ENCODE measurements at regions not wholly inside any gene's neighbourhood (a gene's known extent, or its start where the extent isn't known, plus 50 kb on each side); places are given as distances from the start of the nearest gene placed in this dataset.

GRCh38 chr15:95442107-95442719 lies 888.3 kb upstream of the NR2F2 start:
- ATAC-seq, result no peak
- TF ChIP-seq ZNF565 (CRISPR knock-in tag; conservative IDR thresholded peaks at IDR 0.05; ENCODE audit: low read depth) (no peak), ZNF8 (CRISPR knock-in tag; IDR thresholded peaks at IDR 0.05) (no peak), ZC3H10 (CRISPR knock-in tag; IDR thresholded peaks at IDR 0.05) (no peak), ESRRG (CRISPR knock-in tag; IDR thresholded peaks at IDR 0.05) (no peak), SNAI2 (CRISPR knock-in tag; IDR thresholded peaks at IDR 0.05) (no peak), ISL1 (CRISPR knock-in tag; IDR thresholded peaks at IDR 0.05) (no peak), CSDC2 (CRISPR knock-in tag; IDR thresholded peaks at IDR 0.05) (no peak), TSHZ2 (CRISPR knock-in tag; IDR thresholded peaks at IDR 0.05) (no peak), ZNF70 (CRISPR knock-in tag; IDR thresholded peaks at IDR 0.05) (no peak), ZFP30 (CRISPR knock-in tag; IDR thresholded peaks at IDR 0.05) (no peak), POU6F1 (CRISPR knock-in tag; IDR thresholded peaks at IDR 0.05; ENCODE audit: borderline replicate concordance, low read depth) (no peak), ARNTL (CRISPR knock-in tag; IDR thresholded peaks at IDR 0.05; ENCODE audit: borderline replicate concordance, low read depth) (no peak)

- TF ChIP-seq ZNF8 (CRISPR knock-in tag; IDR thresholded peaks at IDR 0.05) (no peak), RARB (CRISPR knock-in tag; IDR thresholded peaks at IDR 0.05) (no peak), ISL1 (CRISPR knock-in tag; IDR thresholded peaks at IDR 0.05) (no peak), GLIS3 (CRISPR knock-in tag; IDR thresholded peaks at IDR 0.05) (no peak), TOX (CRISPR knock-in tag; IDR thresholded peaks at IDR 0.05; ENCODE audit: borderline replicate concordance) (no peak), SNAI2 (CRISPR knock-in tag; IDR thresholded peaks at IDR 0.05) (no peak), ZC3H10 (CRISPR knock-in tag; IDR thresholded peaks at IDR 0.05) (no peak), CSRNP3 (CRISPR knock-in tag; IDR thresholded peaks at IDR 0.05) (no peak), ZFP30 (CRISPR knock-in tag; IDR thresholded peaks at IDR 0.05) (no peak), ARNTL (CRISPR knock-in tag; IDR thresholded peaks at IDR 0.05; ENCODE audit: borderline replicate concordance, low read depth) (no peak), ZNF565 (CRISPR knock-in tag; conservative IDR thresholded peaks at IDR 0.05; ENCODE audit: low read depth) (no peak), CSDC2 (CRISPR knock-in tag; IDR thresholded peaks at IDR 0.05) (no peak), ESRRG (CRISPR knock-in tag; IDR thresholded peaks at IDR 0.05) (no peak), ZFP3 (CRISPR knock-in tag; IDR thresholded peaks at IDR 0.05) (no peak), TSHZ2 (CRISPR knock-in tag; IDR thresholded peaks at IDR 0.05) (no peak), ZNF70 (CRISPR knock-in tag; IDR thresholded peaks at IDR 0.05) (no peak)
- TF ChIP-seq, protein P1, sequence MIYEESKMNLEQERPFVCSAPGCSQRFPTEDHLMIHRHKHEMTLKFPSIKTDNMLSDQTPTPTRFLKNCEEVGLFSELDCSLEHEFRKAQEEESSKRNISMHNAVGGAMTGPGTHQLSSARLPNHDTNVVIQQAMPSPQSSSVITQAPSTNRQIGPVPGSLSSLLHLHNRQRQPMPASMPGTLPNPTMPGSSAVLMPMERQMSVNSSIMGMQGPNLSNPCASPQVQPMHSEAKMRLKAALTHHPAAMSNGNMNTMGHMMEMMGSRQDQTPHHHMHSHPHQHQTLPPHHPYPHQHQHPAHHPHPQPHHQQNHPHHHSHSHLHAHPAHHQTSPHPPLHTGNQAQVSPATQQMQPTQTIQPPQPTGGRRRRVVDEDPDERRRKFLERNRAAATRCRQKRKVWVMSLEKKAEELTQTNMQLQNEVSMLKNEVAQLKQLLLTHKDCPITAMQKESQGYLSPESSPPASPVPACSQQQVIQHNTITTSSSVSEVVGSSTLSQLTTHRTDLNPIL (CRISPR knock-in tag; IDR thresholded peaks at IDR 0.05; ENCODE audit: low read depth), result no peak
- no peak for ATAC-seq
Observed at GRCh38 chr15:95444860-95445259, 885.6 kb upstream of the NR2F2 start.

DNA sequence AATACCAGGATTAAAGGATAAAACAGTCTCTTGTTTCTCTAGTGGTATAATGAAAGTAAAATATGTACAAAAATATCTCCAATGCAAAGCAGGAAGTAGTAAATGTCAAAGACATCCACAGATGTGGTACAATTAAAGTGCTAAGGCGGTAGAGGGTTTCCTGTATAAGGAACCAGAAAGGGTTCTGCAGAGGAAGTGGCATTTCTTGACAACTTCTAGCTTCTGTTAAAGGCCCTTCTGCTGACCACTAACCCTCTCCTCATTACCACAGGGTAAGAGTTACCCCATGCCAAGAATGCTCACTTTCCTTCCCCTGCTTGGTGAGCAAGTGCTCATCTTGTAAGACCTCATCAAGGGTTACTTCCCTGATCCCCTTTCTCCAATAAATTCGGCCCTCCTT lies 883.6 kb upstream of the NR2F2 start:
- no peak for ATAC-seq
- TF ChIP-seq ZC3H10 (CRISPR knock-in tag; IDR thresholded peaks at IDR 0.05), result no peak
- no peak for TF ChIP-seq PPARA (CRISPR knock-in tag; IDR thresholded peaks at IDR 0.05; ENCODE audit: borderline replicate concordance)
- TF ChIP-seq POU6F1 (CRISPR knock-in tag; IDR thresholded peaks at IDR 0.05; ENCODE audit: borderline replicate concordance, low read depth), result no peak
- TF ChIP-seq GLIS3 (CRISPR knock-in tag; IDR thresholded peaks at IDR 0.05), result no peak
- TF ChIP-seq PATZ1 (CRISPR knock-in tag; IDR thresholded peaks at IDR 0.05; ENCODE audit: borderline replicate concordance), result no peak
- no peak for TF ChIP-seq BACH2 (CRISPR knock-in tag; IDR thresholded peaks at IDR 0.05; ENCODE audit: borderline replicate concordance)
- no peak for TF ChIP-seq CSRNP3 (CRISPR knock-in tag; IDR thresholded peaks at IDR 0.05)
- no peak for TF ChIP-seq TOX (CRISPR knock-in tag; IDR thresholded peaks at IDR 0.05; ENCODE audit: borderline replicate concordance)

All from SK-N-SH treated with all-trans-retinoic acid at 6 μM for 48 hours (cell line).